ENCODE measurements at regions not wholly inside any gene's neighbourhood (a gene's known extent, or its start where the extent isn't known, plus 50 kb on each side); places are given as distances from the start of the nearest gene placed in this dataset.

GRCh38 chr3:30467596-30468238 lies 138.7 kb upstream of the TGFBR2 start:
- no peak overlapping the region for H3K27ac ChIP-seq
- no peaks in the 10 kb centered on the region for H3K36me3 ChIP-seq
- no peak for DNase-seq (ENCODE audit: low spot score)
- TF ChIP-seq, protein P1, sequence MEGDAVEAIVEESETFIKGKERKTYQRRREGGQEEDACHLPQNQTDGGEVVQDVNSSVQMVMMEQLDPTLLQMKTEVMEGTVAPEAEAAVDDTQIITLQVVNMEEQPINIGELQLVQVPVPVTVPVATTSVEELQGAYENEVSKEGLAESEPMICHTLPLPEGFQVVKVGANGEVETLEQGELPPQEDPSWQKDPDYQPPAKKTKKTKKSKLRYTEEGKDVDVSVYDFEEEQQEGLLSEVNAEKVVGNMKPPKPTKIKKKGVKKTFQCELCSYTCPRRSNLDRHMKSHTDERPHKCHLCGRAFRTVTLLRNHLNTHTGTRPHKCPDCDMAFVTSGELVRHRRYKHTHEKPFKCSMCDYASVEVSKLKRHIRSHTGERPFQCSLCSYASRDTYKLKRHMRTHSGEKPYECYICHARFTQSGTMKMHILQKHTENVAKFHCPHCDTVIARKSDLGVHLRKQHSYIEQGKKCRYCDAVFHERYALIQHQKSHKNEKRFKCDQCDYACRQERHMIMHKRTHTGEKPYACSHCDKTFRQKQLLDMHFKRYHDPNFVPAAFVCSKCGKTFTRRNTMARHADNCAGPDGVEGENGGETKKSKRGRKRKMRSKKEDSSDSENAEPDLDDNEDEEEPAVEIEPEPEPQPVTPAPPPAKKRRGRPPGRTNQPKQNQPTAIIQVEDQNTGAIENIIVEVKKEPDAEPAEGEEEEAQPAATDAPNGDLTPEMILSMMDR (IDR thresholded peaks at IDR 0.05), result no peak
- H3K4me3 ChIP-seq, result no peak overlapping the region
- no peaks in the 10 kb centered on the region for H3K9me3 ChIP-seq
- peaks cover 0 to 23% of the 10 kb centered on the region in 2 donors for H3K4me1 ChIP-seq
- H3K27me3 ChIP-seq, result no peaks in the 10 kb centered on the region

DNA sequence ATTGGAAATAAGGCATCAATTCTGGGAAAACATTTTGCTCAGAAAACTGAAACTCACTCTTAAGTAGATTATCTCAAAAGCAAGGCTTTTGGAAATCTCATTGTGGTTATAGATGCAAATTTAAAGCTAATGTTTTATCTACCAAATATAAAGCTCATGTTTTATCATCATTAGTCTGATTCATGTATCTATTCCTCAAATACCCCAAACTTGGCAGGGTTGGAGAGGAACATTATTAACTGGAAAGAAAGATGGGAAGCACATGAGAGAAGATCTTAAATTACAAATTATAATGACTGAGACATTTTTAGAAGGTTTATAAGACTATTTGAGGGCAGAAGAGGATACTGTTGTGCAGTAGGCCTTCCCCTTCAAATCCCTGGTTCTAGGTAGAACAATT lies 137.3 kb upstream of the TGFBR2 start:
- no peak for DNase-seq (ENCODE audit: low spot score)
- Histone ChIP-seq H3K9me3 (no peaks in the 10 kb centered on the region), H3K27me3 (no peaks in the 10 kb centered on the region), H3K36me3 (no peaks in the 10 kb centered on the region), H3K4me1 (peaks cover 0 to 36% of the 10 kb centered on the region in 2 donors), H3K27ac (no peak overlapping the region), H3K4me3 (no peak overlapping the region)
- TF ChIP-seq, protein P1 (IDR thresholded peaks at IDR 0.05), result no peak

- Histone ChIP-seq H3K36me3 (no peaks in the 10 kb centered on the region), H3K9me3 (no peaks in the 10 kb centered on the region), H3K27ac (no peak overlapping the region), H3K4me3 (no peak overlapping the region), H3K27me3 (no peaks in the 10 kb centered on the region), H3K4me1 (peaks cover 0 to 47% of the 10 kb centered on the region in 2 donors)
- TF ChIP-seq, protein P1 (IDR thresholded peaks at IDR 0.05), result no peak
- no peak for DNase-seq (ENCODE audit: low spot score)
Observed at GRCh38 chr3:30470496-30470895, 135.9 kb upstream of the TGFBR2 start.

DNA sequence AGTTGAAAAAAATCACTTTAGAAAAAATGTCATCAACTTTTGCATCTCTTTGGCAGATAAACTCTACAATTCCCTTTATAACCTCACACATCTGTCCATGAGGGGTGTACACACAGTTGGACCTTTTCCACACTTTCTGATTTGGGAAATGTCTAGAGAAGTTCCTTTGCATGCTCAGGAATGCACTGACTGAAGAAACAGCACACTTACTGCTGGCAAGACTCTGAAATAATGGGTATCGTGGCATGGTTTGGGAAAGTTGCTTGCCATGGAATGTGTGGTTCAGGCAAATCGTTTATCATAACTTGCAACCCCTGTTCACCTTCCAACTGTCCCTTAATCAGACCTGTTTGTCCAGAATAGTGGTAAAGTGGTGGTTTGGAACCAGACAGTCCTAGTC lies 135.3 kb upstream of the TGFBR2 start:
- TF ChIP-seq, protein P1 (IDR thresholded peaks at IDR 0.05), result no peak
- no peak for DNase-seq (ENCODE audit: low spot score)
- Histone ChIP-seq H3K4me1 (peaks cover 0 to 47% of the 10 kb centered on the region in 2 donors), H3K27me3 (no peaks in the 10 kb centered on the region), H3K9me3 (no peaks in the 10 kb centered on the region), H3K4me3 (no peak overlapping the region), H3K27ac (peak overlapping the region in 1 of 2 donors; percentile 23), H3K36me3 (no peaks in the 10 kb centered on the region)

DNA sequence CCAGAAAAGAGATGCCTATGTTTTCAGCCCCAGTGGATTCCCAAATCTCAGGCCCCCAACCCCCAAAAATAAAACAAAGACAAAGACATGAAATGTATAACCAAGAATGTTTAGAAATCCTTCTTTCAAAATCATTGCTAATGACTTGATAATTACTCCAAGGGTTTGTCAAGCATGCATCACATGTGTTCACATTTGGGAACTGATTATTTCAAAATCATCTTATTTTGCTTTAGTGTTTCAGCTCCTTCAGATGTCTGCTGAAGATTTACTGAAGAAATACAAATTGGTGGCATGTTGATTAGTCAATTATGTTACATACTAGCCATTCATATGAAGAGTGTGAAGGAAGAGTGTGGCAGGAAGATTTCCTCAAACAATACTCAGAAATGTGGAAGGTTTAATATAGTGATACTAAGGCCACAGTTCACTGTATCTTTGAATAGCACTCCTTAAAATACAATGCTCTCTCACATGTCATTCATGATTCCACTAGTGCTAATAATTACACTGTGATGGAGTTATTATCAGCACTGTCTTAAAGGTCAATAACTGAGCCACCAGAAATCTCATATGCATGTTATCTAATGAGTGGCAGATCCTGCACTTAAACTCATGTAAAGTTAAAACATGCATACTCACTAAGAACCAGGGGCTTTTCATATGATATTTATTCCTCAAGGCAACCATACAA lies 134.5 kb upstream of the TGFBR2 start:
- DNase-seq (ENCODE audit: low spot score), result no peak

More for the DNA sequence above, 134.5 kb upstream of the TGFBR2 start:
- H3K9me3 ChIP-seq, result no peaks in the 10 kb centered on the region
- H3K4me1 ChIP-seq, result peaks cover 0 to 53% of the 10 kb centered on the region in 2 donors
- no peaks in the 10 kb centered on the region for H3K36me3 ChIP-seq
- H3K4me3 ChIP-seq, result no peak overlapping the region
- peak overlapping the region in 1 of 2 donors; percentile 54 for H3K27ac ChIP-seq
- H3K27me3 ChIP-seq, result no peaks in the 10 kb centered on the region
- TF ChIP-seq, protein P1 (IDR thresholded peaks at IDR 0.05), result no peak
